GM23248 (cell line): ENCODE measurements at regions not wholly inside any gene's neighbourhood (a gene's known extent, or its start where the extent isn't known, plus 50 kb on each side); places are given as distances from the start of the nearest gene placed in this dataset.

ENCODE experiments used
- EZH2 ChIP-seq: fragments of 200-600 bp; sonication (generic); IDR thresholded peaks from 2 replicates; pipeline ENCODE4 v1.6.1; 2018; ENCODE audit warnings: antibody characterized with exemption, mild to moderate bottlenecking; ENCODE audit not compliant: insufficient read depth, poor library complexity, severe bottlenecking
- EZH2phosphoT487 ChIP-seq: fragments of 200-600 bp; sonication (generic); IDR thresholded peaks from 2 replicates; pipeline ENCODE4 v1.6.1; 2018; ENCODE audit warnings: antibody characterized with exemption, moderate library complexity, mild to moderate bottlenecking, low read depth; ENCODE audit not compliant: insufficient read depth

- TF ChIP-seq EZH2phosphoT487, result no peak
- TF ChIP-seq EZH2, result no peak
Measured at GRCh38 chr9:91160599-91161464, 200.9 kb downstream of the AUH start.
